Left hindlimb (tissue), 1 donor: ENCODE measurements at regions not wholly inside any gene's neighbourhood (a gene's known extent, or its start where the extent isn't known, plus 50 kb on each side); places are given as distances from the start of the nearest gene placed in this dataset.
"Not testable (repeated sequence)": the region's sequence is repeated elsewhere in the genome, so short reads cannot be mapped to it uniquely, and the experiment has no call there.

Experiments
- DNase-seq: peaks from one replicate; pipeline ENCODE4 v3.0.0-alpha.2; 2018

GRCh38 chr16:76035689-76036088 is 241.5 kb upstream of the CNTNAP4 start:
- no peak for DNase-seq

DNA sequence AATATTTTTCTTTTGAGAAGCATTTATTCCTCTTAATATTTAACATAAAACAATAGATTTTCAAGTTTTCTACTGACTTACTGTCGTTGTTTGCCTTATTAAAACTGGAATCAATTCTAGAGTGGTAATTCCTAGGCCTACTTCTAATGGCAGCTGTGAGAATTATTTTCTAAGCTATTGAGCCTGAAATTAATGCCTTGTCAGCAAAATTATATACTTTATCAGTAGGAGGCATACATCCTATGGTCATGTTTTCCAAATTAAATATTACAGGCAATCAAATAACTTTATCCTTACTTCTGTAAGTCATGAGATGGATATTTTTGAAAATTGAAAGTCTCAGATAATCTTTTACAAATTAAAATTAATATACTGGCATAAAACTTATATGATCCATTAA is 239.1 kb upstream of the CNTNAP4 start:
- no peak for DNase-seq

DNA sequence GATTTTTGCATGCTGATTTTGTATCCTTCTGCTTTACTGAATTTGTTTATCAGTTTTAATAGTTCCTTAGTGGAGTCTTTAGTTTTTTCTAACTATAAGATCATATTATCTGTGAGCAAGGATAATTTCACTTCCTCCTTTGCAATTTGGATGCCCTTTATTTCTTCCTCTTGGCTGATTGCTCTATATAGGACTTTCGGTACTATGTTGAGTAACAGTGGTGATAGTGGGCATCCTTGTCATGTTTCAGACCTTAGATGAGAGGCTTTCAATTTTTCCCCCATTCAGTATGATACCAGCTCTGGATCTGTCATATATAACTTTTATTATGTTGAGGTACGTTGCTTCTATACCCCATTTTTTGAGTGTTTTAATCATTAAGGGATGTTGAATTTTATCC is 224.5 kb upstream of the CNTNAP4 start:
- DNase-seq: no peak

DNA sequence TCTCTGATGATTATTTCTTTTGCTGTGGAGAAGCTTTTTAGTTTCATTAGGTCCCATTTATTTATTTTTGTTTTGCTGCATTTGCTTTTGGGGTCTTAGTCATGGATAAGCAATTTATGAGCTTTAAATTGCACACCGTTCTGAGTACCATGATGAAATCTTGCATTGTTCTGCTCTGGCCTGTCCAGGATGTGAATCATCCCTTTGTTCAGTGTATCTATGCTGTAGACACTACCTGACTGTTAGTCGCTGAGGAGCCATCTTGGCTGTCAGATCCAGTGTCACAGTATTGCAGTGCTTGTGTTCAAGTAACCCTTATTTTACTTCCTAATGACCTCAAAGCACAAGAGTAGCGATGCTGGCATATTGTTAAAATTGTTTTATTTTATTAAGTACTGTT is 218.0 kb upstream of the CNTNAP4 start:
- DNase-seq: no peak

- no peak for DNase-seq
Observed at GRCh38 chr16:76059701-76060100, 217.5 kb upstream of the CNTNAP4 start.

- no peak for DNase-seq
Observed at GRCh38 chr16:76071690-76072089, 205.5 kb upstream of the CNTNAP4 start.

GRCh38 chr16:76081967-76082366 is 195.2 kb upstream of the CNTNAP4 start:
- DNase-seq: no peak

DNA sequence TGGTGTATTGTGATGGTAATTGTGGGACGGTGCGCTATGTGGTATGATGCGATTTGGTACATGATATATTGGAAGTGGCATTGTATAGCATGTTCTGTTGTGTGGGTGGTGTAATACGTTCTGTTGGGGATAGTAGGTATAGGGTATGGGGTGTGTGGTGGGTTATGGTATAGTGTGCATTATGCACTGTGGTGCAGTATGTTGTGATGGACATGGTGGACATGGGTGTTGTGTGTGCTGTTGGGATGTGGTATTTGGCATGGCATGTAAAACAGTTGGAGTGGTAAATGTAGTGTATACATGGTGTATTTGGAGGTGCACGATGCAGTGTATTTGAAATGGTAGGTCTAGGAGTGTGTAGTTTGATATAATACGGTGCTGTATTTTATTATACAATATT is 170.6 kb upstream of the CNTNAP4 start:
- DNase-seq: no peak

- no peak for DNase-seq
Observed at GRCh38 chr16:76108460-76108859, 168.7 kb upstream of the CNTNAP4 start.

GRCh38 chr16:76114681-76115080 is 162.5 kb upstream of the CNTNAP4 start:
- no peak for DNase-seq

GRCh38 chr16:76118344-76118743 is 158.9 kb upstream of the CNTNAP4 start:
- DNase-seq: no peak

- no peak for DNase-seq
Observed at GRCh38 chr16:76121636-76122035, 155.6 kb upstream of the CNTNAP4 start.

- DNase-seq: no peak
Observed at GRCh38 chr16:76123966-76124365, 153.2 kb upstream of the CNTNAP4 start.

GRCh38 chr16:76125871-76126270 is 151.3 kb upstream of the CNTNAP4 start:
- no peak for DNase-seq

DNA sequence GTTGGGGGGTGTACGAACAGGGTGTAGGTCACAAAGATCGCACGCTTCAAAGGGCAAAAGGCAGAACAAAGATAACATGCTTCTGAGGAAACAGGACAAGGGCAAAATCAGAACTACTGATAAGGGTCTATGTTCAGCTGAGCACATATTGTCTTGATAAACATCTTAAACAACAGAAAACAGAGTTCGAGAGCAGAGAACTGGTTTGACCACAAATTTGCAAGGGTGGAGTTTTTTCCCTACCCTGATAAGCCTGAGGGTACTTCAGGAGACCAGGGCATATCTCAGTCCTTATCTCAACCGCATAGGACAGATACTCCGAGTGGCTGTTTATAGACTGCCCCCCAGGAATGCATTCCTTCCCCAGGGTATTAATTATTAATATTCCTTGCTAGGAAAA is 139.1 kb upstream of the CNTNAP4 start:
- DNase-seq: not testable (repeated sequence)

GRCh38 chr16:76157629-76158028 is 119.6 kb upstream of the CNTNAP4 start:
- DNase-seq: no peak

- DNase-seq: no peak
Observed at GRCh38 chr16:76162046-76162445, 115.2 kb upstream of the CNTNAP4 start.

GRCh38 chr16:76164970-76165558 is 112.1 kb upstream of the CNTNAP4 start:
- no peak for DNase-seq

DNA sequence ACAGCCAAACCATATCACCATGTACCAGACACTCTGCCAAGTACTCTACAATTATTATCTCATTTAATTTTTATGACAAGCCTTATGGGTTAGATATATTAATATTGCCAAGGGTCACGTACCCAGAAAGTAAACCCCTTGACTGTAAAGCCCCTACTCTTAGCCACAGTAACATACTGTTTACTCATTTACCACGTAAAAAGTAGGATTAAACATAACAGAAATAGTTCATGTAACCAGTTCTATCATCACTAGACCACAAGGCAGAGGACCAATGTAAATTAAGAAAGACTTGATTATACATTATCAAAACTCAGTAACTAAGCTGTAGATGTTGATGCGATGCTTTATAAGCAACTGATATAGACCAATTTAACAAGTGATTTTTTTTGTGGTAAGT is 101.5 kb upstream of the CNTNAP4 start:
- no peak for DNase-seq

DNA sequence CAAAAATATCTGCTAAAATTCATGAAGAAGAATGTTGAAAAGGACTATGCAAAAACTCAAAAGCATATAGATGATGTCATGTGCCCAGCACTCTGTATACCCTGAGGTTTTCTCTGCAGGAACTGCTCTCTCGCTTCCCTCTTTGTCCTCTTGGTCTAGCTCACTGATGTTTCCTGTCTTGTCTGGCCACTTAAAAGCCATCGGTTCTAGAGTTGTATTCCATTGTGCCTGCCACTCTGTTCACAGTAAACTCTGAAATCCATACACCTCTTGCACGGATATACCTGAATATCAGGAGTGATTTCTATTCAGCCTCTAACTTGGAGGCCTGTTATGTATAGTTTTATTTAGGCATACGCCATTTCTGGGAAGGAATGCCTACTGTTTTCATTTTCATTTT is 101.0 kb upstream of the CNTNAP4 start:
- no peak for DNase-seq

DNA sequence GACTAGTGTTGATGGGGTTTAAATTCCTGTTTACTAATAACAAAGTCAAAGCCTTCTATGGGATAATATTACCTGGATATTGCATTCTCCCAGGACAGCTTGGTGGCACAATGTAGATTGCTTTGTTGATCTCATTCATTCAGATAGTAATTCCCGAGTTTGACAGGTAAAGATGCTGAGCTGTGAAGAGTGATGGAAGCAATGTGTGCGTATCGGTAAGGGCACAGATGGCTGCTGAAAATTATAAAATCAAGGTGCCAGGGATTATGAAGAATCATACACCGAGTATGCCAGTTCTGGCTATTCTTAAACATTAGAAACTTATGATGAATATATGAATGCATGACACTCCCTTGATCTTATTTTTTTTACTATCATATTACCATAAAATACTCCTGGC is 100.6 kb upstream of the CNTNAP4 start:
- DNase-seq: no peak

DNA sequence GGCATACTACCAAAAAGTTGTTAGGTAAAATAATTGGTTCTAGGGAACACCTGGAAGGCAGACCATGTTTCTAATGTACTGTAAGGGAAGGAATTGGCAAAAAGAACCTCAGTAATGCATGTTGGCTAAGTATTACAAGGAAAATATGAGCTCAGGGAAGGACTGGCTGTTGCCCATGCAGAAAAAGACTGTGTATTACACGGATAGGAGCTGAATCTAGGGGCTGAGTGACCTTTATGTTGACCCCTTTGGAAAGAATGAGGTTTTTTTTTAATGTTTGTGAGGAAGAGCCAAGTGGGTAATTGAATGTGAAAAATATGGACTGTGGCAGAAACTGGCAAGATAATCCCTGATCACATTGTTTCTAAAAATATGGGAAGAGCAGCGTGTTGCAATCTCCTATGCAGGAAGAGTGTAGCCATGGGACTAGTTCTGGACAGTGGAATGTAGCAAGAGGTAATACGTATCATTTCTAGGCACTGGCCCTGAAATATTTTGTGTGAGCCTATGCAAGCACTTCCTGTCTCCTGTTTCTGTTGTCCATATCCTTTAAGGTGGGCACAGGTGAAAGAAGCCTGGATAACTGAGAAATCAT is 95.1 kb upstream of the CNTNAP4 start:
- no peak for DNase-seq

GRCh38 chr16:76183647-76184046 is 93.6 kb upstream of the CNTNAP4 start:
- no peak for DNase-seq

GRCh38 chr16:76190057-76190456 is 87.1 kb upstream of the CNTNAP4 start:
- DNase-seq: no peak

DNA sequence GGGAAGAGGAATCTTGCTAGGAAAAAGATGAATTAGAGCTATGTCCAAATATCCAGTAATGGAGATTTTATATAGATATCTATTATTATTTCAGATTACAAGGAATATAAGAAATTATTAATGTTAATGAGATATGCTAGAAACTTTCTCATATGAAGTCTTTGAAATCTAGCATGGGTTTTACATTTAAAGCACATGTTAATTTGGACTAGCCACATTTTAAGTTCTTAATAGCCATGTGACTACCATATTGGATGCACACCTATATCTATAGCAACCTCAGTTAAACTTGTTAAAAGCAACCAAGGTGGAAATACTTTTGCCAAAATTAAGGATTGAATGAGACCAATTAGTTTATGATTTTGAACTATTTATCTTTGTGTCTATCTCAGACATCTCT is 86.7 kb upstream of the CNTNAP4 start:
- DNase-seq: no peak
